ENCODE measurements at regions not wholly inside any gene's neighbourhood (a gene's known extent, or its start where the extent isn't known, plus 50 kb on each side); places are given as distances from the start of the nearest gene placed in this dataset.
"Not testable (repeated sequence)": the region's sequence is repeated elsewhere in the genome, so short reads cannot be mapped to it uniquely, and the experiment has no call there.

DNA sequence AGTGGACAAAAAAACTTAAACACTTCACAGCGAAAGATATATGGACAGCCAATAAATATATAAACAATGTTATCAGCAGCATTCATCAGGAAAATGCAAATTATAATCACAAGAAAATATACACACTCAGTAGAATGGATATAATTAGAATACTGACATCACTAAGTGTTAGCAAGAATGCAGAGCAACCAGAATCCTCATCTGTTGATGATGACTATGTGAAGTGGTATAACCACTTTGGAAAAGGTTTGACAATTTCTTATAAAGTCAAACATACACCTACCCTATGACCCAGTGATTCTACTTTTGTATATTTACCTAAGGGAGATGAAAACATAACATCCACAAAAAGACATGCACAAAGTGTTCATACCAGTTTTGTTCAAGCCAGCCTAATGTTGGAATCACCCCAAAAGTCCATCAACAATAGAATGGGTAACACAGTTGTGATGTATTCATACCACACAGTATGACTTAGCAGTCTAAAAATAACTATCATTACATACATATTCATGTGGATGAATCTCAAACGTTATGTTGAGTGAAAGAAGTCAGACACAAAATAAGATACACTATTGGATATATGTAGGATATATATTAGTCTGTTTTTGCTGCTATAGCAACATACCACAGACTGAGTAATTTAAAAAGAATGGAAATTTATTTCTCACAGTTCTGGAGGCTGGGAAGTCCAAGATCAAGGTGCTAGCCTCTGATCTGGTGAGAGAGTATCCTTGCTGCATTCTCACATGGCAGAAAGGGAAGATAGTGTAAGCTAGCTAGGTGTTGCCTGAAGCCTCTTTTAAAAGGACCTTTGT is 148.8 kb upstream of the ADAMTSL1 start:
- Histone ChIP-seq H3K4me2 (no peak overlapping the region), H3K9me3 (no peaks in the 10 kb centered on the region), H3K27ac (no peak overlapping the region), H3K4me1 (no peaks in the 10 kb centered on the region), H3K4me3 (no peak overlapping the region)
- FAIRE-seq (no peak), DNase-seq (ENCODE audit: low read depth in 1 of 2, low spot score in 1 of 2) (no peak), ATAC-seq (no peak)
- ChIA-PET POLR2A (no interaction called here), CTCF (interaction anchor here (2.2 kb wide), 1 partner anchor 70 kb away, joined by 5 read pairs; no protein-coding TSS in a partner anchor)
- no peak for TF ChIP-seq MAZ (IDR thresholded peaks at IDR 0.05; ENCODE audit: borderline replicate concordance, low read depth, low read length)
- TF ChIP-seq MAFK (IDR thresholded peaks at IDR 0.05; ENCODE audit: partially characterized antibody) = no peak
- no peak for TF ChIP-seq POLR2AphosphoS2 (conservative IDR thresholded peaks at IDR 0.05; ENCODE audit: low read length)
- TF ChIP-seq HOXB5 (CRISPR knock-in tag; IDR thresholded peaks at IDR 0.05) = no peak
- no peak for TF ChIP-seq NPAS2 (CRISPR knock-in tag; IDR thresholded peaks at IDR 0.05; ENCODE audit: borderline replicate concordance)
- TF ChIP-seq USF2 (IDR thresholded peaks at IDR 0.05) = no peak
- TF ChIP-seq, protein P1, sequence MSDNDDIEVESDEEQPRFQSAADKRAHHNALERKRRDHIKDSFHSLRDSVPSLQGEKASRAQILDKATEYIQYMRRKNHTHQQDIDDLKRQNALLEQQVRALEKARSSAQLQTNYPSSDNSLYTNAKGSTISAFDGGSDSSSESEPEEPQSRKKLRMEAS (IDR thresholded peaks at IDR 0.05) = no peak
- no peak for TF ChIP-seq NR3C1 (IDR thresholded peaks at IDR 0.05)
- TF ChIP-seq, protein P2, sequence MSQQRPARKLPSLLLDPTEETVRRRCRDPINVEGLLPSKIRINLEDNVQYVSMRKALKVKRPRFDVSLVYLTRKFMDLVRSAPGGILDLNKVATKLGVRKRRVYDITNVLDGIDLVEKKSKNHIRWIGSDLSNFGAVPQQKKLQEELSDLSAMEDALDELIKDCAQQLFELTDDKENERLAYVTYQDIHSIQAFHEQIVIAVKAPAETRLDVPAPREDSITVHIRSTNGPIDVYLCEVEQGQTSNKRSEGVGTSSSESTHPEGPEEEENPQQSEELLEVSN (IDR thresholded peaks at IDR 0.05; ENCODE audit: borderline replicate concordance, low read depth) = no peak
- TF ChIP-seq MYC (IDR thresholded peaks at IDR 0.05; ENCODE audit: borderline replicate concordance, low read length) = no peak
- TF ChIP-seq TP53 (CRISPR knock-in tag; IDR thresholded peaks at IDR 0.05) = no peak
- TF ChIP-seq ESRRA (IDR thresholded peaks at IDR 0.05; ENCODE audit: borderline replicate concordance, low read length) = no peak
- no peak for TF ChIP-seq SREBF2 (IDR thresholded peaks at IDR 0.05)
- no peak for TF ChIP-seq CEBPB (IDR thresholded peaks at IDR 0.05)
- no peak for TF ChIP-seq REST (IDR thresholded peaks at IDR 0.05)
- WGBS (ENCODE audit: missing lambda C conversion rate) = 23% methylated on average over 2 of the region's 2 CpGs

GRCh38 chr9:18325746-18326011 is 148.3 kb upstream of the ADAMTSL1 start:
- H3K4me1 ChIP-seq; H3K4me3 ChIP-seq; H3K27ac ChIP-seq; POLR2A ChIA-PET; ATAC-seq; H3K9me3 ChIP-seq; H3K4me2 ChIP-seq; DNase-seq (ENCODE audit: low read depth in 1 of 2, low spot score in 1 of 2); FAIRE-seq: not testable (repeated sequence)
- CTCF ChIA-PET = interaction anchor here (1.6 kb wide), 1 partner anchor 117 kb away, joined by 7 read pairs; no protein-coding TSS in a partner anchor
- WGBS (ENCODE audit: missing lambda C conversion rate) = 79% methylated on average over 7 of the region's 7 CpGs

DNA sequence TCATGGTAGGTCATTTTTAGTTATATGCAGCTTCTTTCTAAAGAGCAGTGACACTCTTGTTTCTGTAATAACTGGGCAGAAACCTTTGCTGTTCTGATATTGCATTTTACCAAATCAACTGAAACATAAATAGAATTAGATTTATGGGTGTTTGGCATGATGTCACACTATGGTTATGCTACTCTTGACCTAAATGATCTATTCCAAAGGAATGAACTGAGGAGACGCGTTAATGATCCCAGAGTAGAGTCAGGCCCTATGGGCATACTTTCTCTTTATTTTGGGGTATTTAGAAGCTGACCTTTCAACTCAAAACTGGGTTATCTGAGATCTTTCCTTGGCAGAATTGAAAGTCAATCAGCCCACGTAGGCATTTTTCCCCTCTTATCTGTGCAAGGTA is 146.8 kb upstream of the ADAMTSL1 start:
- no peak for ATAC-seq
- Histone ChIP-seq H3K4me1 (no peaks in the 10 kb centered on the region), H3K27ac (no peak overlapping the region), H3K4me2 (no peak overlapping the region), H3K4me3 (no peak overlapping the region), H3K9me3 (no peaks in the 10 kb centered on the region)
- ChIA-PET CTCF (interaction anchor here (1.3 to 1.6 kb wide), 2 partner anchors 72 to 115 kb away, joined by 3 to 7 read pairs; no protein-coding TSS in a partner anchor), POLR2A (no interaction called here)
- TF ChIP-seq, protein P3, sequence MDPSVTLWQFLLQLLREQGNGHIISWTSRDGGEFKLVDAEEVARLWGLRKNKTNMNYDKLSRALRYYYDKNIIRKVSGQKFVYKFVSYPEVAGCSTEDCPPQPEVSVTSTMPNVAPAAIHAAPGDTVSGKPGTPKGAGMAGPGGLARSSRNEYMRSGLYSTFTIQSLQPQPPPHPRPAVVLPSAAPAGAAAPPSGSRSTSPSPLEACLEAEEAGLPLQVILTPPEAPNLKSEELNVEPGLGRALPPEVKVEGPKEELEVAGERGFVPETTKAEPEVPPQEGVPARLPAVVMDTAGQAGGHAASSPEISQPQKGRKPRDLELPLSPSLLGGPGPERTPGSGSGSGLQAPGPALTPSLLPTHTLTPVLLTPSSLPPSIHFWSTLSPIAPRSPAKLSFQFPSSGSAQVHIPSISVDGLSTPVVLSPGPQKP (IDR thresholded peaks at IDR 0.05; ENCODE audit: low read depth, low read length) = no peak
- TF ChIP-seq, protein P4, sequence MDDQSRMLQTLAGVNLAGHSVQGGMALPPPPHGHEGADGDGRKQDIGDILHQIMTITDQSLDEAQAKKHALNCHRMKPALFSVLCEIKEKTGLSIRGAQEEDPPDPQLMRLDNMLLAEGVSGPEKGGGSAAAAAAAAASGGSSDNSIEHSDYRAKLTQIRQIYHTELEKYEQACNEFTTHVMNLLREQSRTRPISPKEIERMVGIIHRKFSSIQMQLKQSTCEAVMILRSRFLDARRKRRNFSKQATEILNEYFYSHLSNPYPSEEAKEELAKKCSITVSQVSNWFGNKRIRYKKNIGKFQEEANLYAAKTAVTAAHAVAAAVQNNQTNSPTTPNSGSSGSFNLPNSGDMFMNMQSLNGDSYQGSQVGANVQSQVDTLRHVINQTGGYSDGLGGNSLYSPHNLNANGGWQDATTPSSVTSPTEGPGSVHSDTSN (IDR thresholded peaks at IDR 0.05) = no peak
- WGBS (ENCODE audit: missing lambda C conversion rate) = 20% methylated on average over 3 of the region's 3 CpGs
- no peak for FAIRE-seq
- DNase-seq (ENCODE audit: low read depth in 1 of 2, low spot score in 1 of 2) = no peak

All from A549 (cell line).